Motor neuron (in vitro differentiated cells): ENCODE measurements at regions not wholly inside any gene's neighbourhood (a gene's known extent, or its start where the extent isn't known, plus 50 kb on each side); places are given as distances from the start of the nearest gene placed in this dataset.

Experiments used
- ATAC-seq, 8 experiments: fragments of 200-7000 bp; cut with Tn5 transposase; replicated peaks in 6 of 8; 2 replicates each; pipeline ENCODE4 v1.8.0; 2021; ENCODE audit warnings: mild to moderate bottlenecking in 8 of 8, moderate library complexity in 8 of 8
- H3K27ac ChIP-seq, 2 donors: fragments of 250-450 bp; sonication (Bioruptor Pico); 2 replicates each; pipeline ENCODE4 v1.9.0; 2021; ENCODE audit warnings: antibody characterized with exemption in 2 of 2, mild to moderate bottlenecking in 2 of 2, moderate library complexity in 1 of 2
- H3K4me1 ChIP-seq, 2 donors: fragments of 250-450 bp; sonication (Bioruptor Pico); replicated peaks in 1 of 2; 2 replicates each; pipeline ENCODE4 v1.6.1; 2021; ENCODE audit warnings: antibody characterized with exemption in 2 of 2, mild to moderate bottlenecking in 2 of 2, moderate library complexity in 1 of 2
- H3K4me3 ChIP-seq, 5 donors: fragments of 250-450 bp; sonication (Bioruptor Pico); 2 replicates each; pipeline ENCODE4 v1.9.0; 2021; ENCODE audit warnings: antibody characterized with exemption in 5 of 5, mild to moderate bottlenecking in 5 of 5, moderate library complexity in 4 of 5
- WGBS, 10 experiments: fragments of 450-650 bp; shearing (Covaris generic); methylation state at CpG; one replicate each; pipeline ENCODE4 v1.0.0; 2022; 5-methylcytosine and 5-hydroxymethylcytosine counted together
- in situ Hi-C, 9 experiments: fragments of 400-800 bp; cut with MboI; loops; one replicate each; pipeline ENCODE4 v1.15.0; 2021; ENCODE audit warnings: low sequenced_read_pairs in 9 of 9, low pct_unique_long_range_greater_than_20kb in 2 of 9; ENCODE audit not compliant: unreplicated experiment in 9 of 9

DNA sequence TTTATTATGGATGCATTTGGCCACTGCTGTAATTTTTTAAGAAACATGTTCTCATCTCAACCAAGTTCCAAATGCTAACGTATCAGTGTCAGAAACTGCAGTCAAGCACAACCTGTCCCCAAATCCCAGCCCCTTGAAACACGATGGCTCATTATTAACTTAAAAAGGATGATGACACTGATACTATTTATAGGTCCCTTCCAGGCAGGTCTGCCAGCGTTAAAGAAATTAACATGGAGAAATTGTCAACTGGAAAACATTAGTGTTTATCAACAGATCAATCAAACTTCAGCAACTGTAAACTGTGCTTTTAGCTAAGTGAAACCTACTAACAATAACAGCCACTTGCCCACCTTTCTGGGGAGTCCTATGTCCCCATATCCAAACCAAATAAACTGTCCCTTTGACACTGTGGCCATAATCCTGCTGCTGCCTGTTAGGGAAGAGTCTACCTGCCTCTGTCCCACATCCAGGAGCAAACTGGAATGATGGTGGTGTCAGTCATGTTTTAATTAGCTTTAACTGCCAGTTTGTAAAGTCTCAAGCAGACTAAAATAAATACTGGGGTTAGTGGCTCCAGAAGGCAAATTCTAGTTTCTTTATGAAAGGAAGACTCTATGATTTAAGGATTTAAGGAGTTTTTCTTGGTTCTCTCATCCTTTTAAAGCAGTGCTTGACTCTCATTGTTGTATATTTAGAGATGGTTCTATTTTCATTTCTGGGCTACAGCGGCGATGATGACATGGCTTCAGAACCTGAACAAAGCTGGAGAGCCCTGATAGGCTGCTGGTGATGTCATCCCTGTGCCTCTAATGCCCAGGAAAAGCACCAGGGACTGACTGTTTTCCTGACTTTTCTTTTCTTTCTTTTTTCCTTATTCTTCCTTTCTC is 583.6 kb upstream of the PIK3C3 start:
- Histone ChIP-seq H3K4me1 (peaks cover 6 to 10% of the 10 kb centered on the region in 2 donors), H3K4me3 (no peak overlapping the region), H3K27ac (no peak overlapping the region)
- in situ Hi-C loops = no loop called here
- 5 to 82% (median 60%) methylated on average over 2 to 5 of the region's 5 CpGs; no CpG with 5 or more reads in 1 of the 10 experiments for WGBS, 10 experiments
- ATAC-seq = peak in 6 of 8 experiments; percentile 64 to 92 (median 86)

DNA sequence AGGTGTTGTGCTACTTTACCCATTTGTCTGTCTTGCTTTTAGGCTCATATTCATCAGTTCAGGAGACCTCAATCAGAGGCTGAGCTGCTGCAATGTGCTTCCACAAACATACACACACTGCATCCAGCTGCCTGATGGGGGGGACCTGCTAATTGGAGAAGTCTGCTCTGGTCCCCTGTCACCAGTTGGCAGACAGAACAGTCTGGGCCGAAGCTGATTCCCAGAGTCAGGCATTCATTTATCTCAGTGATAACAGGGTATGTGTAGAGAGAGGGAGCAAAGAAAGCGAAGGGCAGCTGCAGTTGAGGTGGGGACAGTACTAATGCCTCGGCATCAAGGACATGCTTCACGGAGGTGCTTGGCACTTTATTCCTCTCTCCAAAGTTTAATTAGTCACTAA is 584.3 kb upstream of the PIK3C3 start:
- Histone ChIP-seq H3K4me3 (no peak overlapping the region), H3K4me1 (peaks cover 6 to 10% of the 10 kb centered on the region in 2 donors), H3K27ac (no peak overlapping the region)
- WGBS, 10 experiments = 8 to 98% (median 60%) methylated on average over 2 to 4 of the region's 4 CpGs; no CpG with 5 or more reads in 5 of the 10 experiments
- in situ Hi-C loops = no loop called here
- peak in 5 of 8 experiments; percentile 23 to 39 (median 37) for ATAC-seq

DNA sequence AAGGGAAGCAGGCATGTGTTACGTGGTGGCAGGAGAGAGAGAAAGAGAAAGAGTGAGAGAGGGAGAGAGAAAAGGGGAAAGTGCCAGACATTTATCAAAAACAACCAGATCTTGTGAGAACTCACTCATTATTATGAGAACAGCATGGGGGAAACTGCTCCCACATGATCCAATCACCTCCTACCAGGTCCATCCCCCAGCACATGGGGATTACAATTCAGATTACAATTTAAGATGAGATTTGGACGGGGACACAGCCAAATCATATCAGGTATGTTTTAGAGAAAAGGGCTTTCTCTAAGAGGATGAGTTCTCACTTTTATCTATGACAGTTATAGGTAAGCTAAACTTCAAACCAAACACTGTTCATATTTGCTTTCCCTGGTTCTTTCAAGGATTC is 597.3 kb upstream of the PIK3C3 start:
- H3K4me3 ChIP-seq = no peak overlapping the region
- no peak overlapping the region for H3K27ac ChIP-seq
- peaks cover 2 to 4% of the 10 kb centered on the region in 2 donors for H3K4me1 ChIP-seq
- in situ Hi-C loops = no loop called here
- WGBS, 10 experiments = 0 to 100% (median 90%) methylated on average over 1 to 2 of the region's 2 CpGs
- no peak for ATAC-seq

DNA sequence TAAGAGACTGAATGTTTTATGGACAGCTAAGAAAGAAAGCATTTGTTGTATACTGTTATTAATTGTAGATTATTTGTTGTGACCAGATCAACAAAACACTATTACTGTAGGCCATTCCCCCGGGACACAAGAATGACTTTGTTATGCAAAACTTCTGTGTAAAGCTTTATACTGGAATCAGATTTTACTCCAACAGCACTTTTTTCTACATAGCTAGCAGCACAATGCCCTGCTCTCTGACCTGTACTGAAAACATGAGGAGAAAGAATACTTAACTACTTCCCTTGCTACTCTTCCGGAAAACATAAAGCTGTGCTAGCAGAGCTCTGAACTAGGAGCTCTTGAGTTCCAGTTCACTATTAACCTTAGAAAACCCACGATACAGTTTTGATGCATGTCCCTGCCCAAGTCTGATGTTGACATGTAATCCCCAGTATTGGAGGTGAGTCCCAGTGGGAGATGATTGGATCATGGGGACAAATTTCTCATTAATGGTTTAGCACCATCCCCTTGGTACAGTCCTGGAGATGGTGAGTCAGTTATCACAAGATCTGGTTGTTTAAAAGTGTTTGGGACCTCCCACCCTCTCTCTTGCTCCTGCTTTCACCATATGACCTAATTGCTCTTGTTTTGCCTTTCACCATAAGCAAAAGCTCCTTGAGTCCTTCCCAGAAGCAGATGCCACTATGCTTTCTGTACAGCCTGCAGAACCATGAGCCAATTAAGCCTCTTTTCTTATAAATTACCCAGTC is 601.1 kb upstream of the PIK3C3 start:
- in situ Hi-C loops = no loop called here
- Histone ChIP-seq H3K4me1 (peaks cover 2 to 4% of the 10 kb centered on the region in 2 donors), H3K27ac (no peak overlapping the region), H3K4me3 (no peak overlapping the region)
- peak in 7 of 8 experiments; percentile 39 to 96 (median 91) for ATAC-seq
- 19 to 83% (median 38%) methylated on average over 1 to 3 of the region's 3 CpGs for WGBS, 10 experiments

DNA sequence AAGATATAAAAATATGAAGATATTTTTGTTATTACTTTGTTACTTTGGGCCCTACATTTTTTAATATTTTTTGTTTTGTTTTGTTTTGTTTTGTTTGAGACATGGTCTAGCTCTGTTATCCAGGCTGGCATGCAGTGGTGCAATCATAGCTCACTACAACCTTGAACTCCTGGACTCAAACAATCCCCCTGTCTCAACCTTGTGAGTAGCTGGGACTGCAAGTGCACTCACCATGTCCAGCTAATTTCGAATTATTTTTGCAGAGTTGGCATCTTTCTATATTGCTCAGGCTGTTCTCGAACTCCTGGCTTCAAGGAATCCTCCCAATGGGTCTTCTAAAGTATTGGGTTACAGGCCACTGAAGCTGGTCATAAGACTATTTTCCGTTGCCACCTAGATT is 603.6 kb upstream of the PIK3C3 start:
- H3K27ac ChIP-seq = no peak overlapping the region
- H3K4me3 ChIP-seq = no peak overlapping the region
- WGBS, 10 experiments = 0 to 100% (median 53%) methylated on average over 1 to 3 of the region's 3 CpGs; no CpG with 5 or more reads in 2 of the 10 experiments
- ATAC-seq = no peak
- peaks cover 2 to 4% of the 10 kb centered on the region in 2 donors for H3K4me1 ChIP-seq
- in situ Hi-C loops = no loop called here

DNA sequence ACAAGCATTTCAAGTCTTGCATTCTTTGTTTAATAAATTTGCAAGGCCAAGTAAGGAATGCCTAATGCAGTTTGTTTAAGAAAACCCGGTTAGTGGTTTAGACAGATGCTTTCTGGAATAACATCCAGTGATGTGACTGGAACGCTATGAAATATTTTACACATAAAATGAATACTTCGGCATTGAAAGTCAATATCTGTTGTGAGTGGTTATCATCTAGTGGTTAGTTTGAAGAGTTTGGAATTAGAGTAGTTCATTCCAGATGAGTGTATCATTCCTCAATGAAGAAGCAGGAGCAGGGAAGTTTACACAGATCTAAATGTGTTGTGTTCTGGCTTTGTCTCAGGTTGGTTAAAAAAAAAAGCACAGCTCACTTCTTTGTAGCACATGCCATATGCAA is 608.0 kb upstream of the PIK3C3 start:
- Histone ChIP-seq H3K27ac (no peak overlapping the region), H3K4me3 (no peak overlapping the region), H3K4me1 (no peaks in the 10 kb centered on the region)
- in situ Hi-C loops = no loop called here
- WGBS, 10 experiments = 0 to 100% (median 87%) methylated on average over 1 to 3 of the region's 3 CpGs; no CpG with 5 or more reads in 2 of the 10 experiments
- ATAC-seq = no peak

DNA sequence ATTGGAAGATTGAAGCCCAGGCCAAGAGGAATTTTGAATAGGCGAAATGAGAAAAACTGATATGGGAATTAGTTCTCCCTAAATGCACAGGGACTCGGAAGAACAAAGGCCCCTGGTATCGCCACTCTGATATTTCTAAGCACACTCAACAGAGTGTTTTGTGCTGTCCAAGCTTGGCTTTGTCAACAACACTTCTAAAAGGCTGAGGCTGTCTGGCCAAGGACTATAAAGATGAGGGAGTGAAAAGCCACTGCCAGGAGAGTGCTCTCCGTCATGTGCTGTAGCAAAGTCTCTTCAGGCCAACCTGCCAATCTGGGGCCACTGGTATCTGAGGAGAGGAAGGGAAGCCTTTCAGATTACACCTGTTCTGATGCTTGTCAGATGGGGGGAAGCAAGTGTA is 611.2 kb upstream of the PIK3C3 start:
- Histone ChIP-seq H3K27ac (no peak overlapping the region), H3K4me1 (no peaks in the 10 kb centered on the region), H3K4me3 (no peak overlapping the region)
- 40 to 100% (median 70%) methylated on average over 1 to 4 of the region's 4 CpGs; no CpG with 5 or more reads in 2 of the 10 experiments for WGBS, 10 experiments
- in situ Hi-C loops = no loop called here
- no peak for ATAC-seq

DNA sequence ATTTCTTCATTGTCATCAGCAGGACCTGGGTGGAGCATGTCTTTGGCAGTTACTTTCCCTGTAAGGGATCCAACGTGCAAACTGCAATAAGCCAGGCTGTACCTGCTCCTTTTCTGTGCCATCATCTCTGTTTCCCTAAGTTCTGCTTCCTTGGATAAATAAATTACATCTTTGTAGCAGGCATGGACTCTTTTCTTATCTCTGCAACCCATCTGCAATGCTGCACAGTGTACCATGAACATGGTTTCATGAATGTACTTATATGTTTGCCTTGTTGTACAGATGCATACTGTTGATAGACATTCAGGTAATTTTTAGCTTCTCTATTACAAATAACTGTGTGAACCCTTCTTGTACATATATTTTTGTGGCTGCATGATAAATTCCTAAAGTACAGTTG is 616.7 kb upstream of the PIK3C3 start:
- WGBS, 10 experiments = 0 to 100% (median 88%) methylated on average over 1 of the region's 1 CpG; no CpG with 5 or more reads in 5 of the 10 experiments
- no peak for ATAC-seq
- in situ Hi-C loops = no loop called here
- no peak overlapping the region for H3K27ac ChIP-seq
- no peaks in the 10 kb centered on the region for H3K4me1 ChIP-seq
- H3K4me3 ChIP-seq = no peak overlapping the region

DNA sequence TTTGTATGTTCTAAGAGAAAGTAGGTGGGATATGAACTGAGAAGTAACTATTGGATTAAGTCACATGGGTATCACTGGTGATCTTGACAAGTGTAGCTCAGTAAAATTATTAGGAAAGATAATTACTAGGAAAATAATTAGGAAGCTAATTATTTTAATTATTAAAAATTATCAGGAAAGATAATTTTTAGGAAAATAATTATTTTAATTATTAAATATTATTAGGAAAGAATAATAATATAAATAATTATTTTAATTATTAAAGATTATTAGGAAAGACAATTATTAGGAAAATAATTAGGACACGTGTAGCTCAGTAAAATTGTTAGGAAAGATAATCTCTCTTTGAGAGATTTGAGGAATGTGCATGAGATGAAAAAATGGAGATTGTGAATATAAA is 623.4 kb upstream of the PIK3C3 start:
- Histone ChIP-seq H3K27ac (no peak overlapping the region), H3K4me3 (no peak overlapping the region), H3K4me1 (no peaks in the 10 kb centered on the region)
- in situ Hi-C loops = no loop called here
- no peak for ATAC-seq
- WGBS, 10 experiments = 0 to 100% (median 81%) methylated on average over 1 of the region's 1 CpG

DNA sequence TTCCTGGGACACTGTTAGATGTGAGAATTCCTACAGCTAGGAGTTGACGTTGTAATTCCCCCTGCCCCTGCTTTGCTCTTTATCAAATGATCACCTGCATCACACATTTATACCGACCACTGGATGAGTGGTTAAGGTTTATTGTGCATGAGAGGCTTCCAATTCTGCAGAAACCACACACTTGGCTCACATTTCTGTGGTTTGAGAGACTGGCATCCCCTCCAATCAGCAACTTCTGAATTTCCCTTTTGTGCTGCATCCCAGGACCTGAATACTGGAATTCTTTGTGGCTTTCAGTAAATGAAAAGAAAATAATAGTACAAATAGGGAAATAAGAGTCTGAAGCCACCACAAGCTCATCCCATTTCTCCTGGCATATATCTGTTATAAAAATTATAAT is 628.7 kb upstream of the PIK3C3 start:
- Histone ChIP-seq H3K4me3 (no peak overlapping the region), H3K27ac (no peak overlapping the region), H3K4me1 (no peaks in the 10 kb centered on the region)
- 19 to 100% (median 95%) methylated on average over 1 to 2 of the region's 2 CpGs; no CpG with 5 or more reads in 3 of the 10 experiments for WGBS, 10 experiments
- in situ Hi-C loops = no loop called here
- ATAC-seq = no peak

DNA sequence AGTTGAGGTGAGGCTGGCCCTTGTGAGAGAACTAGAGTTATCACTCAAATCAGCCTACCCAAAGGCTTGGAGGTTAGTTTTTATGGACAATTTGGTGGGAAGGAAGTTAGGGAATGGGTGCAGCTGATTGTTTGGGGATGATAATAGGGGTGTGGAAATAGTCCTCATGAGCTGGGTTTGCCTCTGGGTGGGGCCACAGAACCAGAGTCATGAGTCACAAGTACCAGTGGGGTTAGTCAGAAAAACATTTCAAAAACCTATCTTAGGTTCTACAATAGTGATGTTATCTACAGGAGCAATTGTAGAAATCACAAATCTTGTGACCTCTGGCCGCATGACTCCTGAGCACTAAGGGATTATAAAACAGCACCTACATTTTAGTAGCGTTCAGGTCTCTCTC is 630.1 kb upstream of the PIK3C3 start:
- peak in 2 of 8 experiments; percentile 64 to 84 for ATAC-seq
- in situ Hi-C loops = no loop called here
- no peak overlapping the region for H3K27ac ChIP-seq
- no peak overlapping the region for H3K4me3 ChIP-seq
- no peaks in the 10 kb centered on the region for H3K4me1 ChIP-seq
- 0 to 100% (median 54%) methylated on average over 1 of the region's 2 CpGs; no CpG with 5 or more reads in 4 of the 10 experiments for WGBS, 10 experiments

DNA sequence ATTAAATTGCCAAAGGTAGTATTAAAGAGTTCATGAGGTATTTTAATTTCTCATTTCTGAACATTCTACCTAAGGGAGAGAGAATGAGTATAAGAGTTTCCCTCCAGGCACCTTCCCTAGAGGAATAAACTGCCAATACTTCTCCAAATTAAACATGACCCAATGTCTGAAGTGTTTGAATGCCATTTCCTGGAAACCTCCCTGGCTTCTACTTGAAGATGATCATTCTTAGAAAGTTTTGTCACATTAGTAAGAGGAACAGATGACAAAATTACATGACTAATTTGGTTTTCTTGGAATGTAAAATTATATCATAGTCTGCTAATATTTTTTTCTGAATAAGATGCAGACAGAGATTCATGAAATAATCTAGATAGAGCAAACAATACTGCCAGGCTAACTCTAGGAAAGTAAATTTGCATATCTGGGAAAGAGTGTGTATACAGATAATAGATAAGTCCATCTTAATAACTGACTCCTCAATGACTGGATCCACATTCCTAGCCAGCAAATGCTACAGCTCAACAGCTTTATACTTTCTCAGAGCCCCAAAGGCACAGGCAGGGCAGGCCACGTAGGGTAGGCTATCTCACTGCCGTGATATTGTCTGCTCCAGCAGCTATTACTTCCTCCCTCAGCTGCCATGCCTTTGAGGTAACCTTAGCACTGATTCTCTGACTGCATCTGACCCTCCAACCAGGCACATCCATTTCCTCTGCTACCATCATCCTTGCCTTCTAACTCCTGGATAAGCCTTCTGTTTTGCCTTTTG is 630.8 kb upstream of the PIK3C3 start:
- 17 to 100% (median 86%) methylated on average over 1 to 2 of the region's 2 CpGs; no CpG with 5 or more reads in 5 of the 10 experiments for WGBS, 10 experiments
- in situ Hi-C loops = no loop called here
- H3K4me3 ChIP-seq = no peak overlapping the region
- no peaks in the 10 kb centered on the region for H3K4me1 ChIP-seq
- peak in 1 of 8 experiments; percentile 24 for ATAC-seq
- no peak overlapping the region for H3K27ac ChIP-seq

DNA sequence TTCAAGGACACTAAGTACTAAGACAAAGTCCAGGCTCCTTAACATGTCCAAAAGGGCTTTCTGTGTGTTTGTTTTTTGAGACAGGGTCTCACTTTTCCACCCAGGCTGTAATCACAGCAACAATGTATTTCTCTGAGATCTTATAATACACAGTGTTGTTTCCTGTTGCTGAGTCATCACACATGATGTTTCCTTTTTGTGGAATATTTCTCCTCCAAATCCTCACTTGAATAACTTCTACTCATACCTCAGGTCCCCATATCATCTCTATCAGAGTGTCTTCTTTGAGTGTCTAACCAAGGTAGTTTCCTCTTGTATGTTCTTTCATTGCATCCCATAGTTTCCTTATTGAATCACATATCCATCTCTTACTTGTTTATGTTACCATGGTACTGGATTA is 632.0 kb upstream of the PIK3C3 start:
- in situ Hi-C loops = no loop called here
- Histone ChIP-seq H3K4me3 (no peak overlapping the region), H3K4me1 (no peaks in the 10 kb centered on the region), H3K27ac (no peak overlapping the region)
- ATAC-seq = no peak
